GM12878 (cell line): ENCODE measurements at regions not wholly inside any gene's neighbourhood (a gene's known extent, or its start where the extent isn't known, plus 50 kb on each side); places are given as distances from the start of the nearest gene placed in this dataset.

ENCODE experiments used
- ATAC-seq: fragments of 200-7000 bp; cut with Tn5 transposase; 3 replicates; pipeline ENCODE4 v1.9.1; 2020; ENCODE audit warnings: mild to moderate bottlenecking, moderate library complexity
- BruUV-seq: library from RNA; stranded (reverse); fragments of 400-500 nt; replicated peaks from 2 replicates; lab custom pipeline; 2021; lab: Mats Ljungman, UMichigan
- CTCF ChIA-PET: fragments of 300-600 bp; sonication (Branson Sonifier 250); formaldehyde crosslinking; extraction: SDS; loops from one replicate; lab custom pipeline; 2021; ENCODE audit warnings: inconsistent platforms; lab: Yijun Ruan, JAX
- POLR2A ChIA-PET: fragments of 350-600 bp; formaldehyde crosslinking; extraction: SDS; loops from one replicate; lab custom pipeline; 2021; ENCODE audit warnings: inconsistent platforms; lab: Charles Lee
- RAD21 ChIA-PET: fragments of 300-600 bp; sonication (Branson Sonifier 250); formaldehyde crosslinking; loops from one replicate; lab custom pipeline; 2023; ENCODE audit warnings: antibody characterized with exemption; ENCODE audit not compliant: unreplicated experiment; lab: Charles Lee
- SMC1A ChIA-PET: fragments of 300-600 bp; sonication (Branson Sonifier 250); formaldehyde crosslinking; loops from one replicate; lab custom pipeline; 2023; ENCODE audit not compliant: unreplicated experiment, uncharacterized antibody; lab: Charles Lee
- DNase-seq: peaks from one replicate; pipeline ENCODE4 v3.0.0-alpha.2; 2011; ENCODE audit warnings: low read depth, low spot score
- FAIRE-seq: peaks from 3 replicates; lab custom pipeline; 2011; peaks lifted over from hg19 to GRCh38; lab: Jason Lieb, UNC
- H2AFZ ChIP-seq: 2 replicates; pipeline ENCODE4 v1.6.0; 2011; ENCODE audit warnings: low read depth, low read length, control low read depth; ENCODE audit not compliant: control insufficient read depth
- H3K27ac ChIP-seq: 2 replicates; pipeline ENCODE4 v1.5.1; 2011; ENCODE audit warnings: control low read depth; ENCODE audit not compliant: control insufficient read depth, insufficient read depth
- H3K27me3 ChIP-seq, 2 experiments: replicated peaks in 1 of 2; 2 replicates each; pipeline versions ENCODE4 v1.6.0 to v1.6.1; 2011; ENCODE audit warnings: low read length in 1 of 2; ENCODE audit not compliant: control insufficient read depth in 2 of 2, insufficient read depth in 2 of 2
- H3K36me3 ChIP-seq, 2 experiments: 2 replicates each; pipeline ENCODE4 v1.5.1; 2011; ENCODE audit warnings: low read length in 1 of 2; ENCODE audit not compliant: control insufficient read depth in 2 of 2, insufficient read depth in 2 of 2
- H3K4me1 ChIP-seq: 2 replicates; pipeline ENCODE4 v1.6.1; 2011; ENCODE audit warnings: mild to moderate bottlenecking, low read length, moderate library complexity, mixed read lengths; ENCODE audit not compliant: control insufficient read depth, insufficient read depth
- H3K4me2 ChIP-seq: 2 replicates; pipeline ENCODE4 v1.6.0; 2011; ENCODE audit warnings: control low read depth; ENCODE audit not compliant: control insufficient read depth, insufficient read depth
- H3K4me3 ChIP-seq: fragments of 200-600 bp; sonication (generic); 2 replicates; pipeline ENCODE4 v1.5.1; 2016
- H3K79me2 ChIP-seq: 2 replicates; pipeline ENCODE4 v1.6.0; 2011; ENCODE audit warnings: low read length; ENCODE audit not compliant: control insufficient read depth, insufficient read depth
- H3K9ac ChIP-seq: 2 replicates; pipeline ENCODE4 v1.8.0; 2011; ENCODE audit warnings: low read length, control low read depth, mixed read lengths; ENCODE audit not compliant: control insufficient read depth, insufficient read depth
- H3K9me3 ChIP-seq: replicated peaks from 3 replicates; pipeline ENCODE4 v1.5.1; 2011; ENCODE audit warnings: mild to moderate bottlenecking, low read length; ENCODE audit not compliant: control insufficient read depth, insufficient read depth
- H4K20me1 ChIP-seq: 2 replicates; pipeline ENCODE4 v1.6.0; 2011; ENCODE audit not compliant: control insufficient read depth, insufficient read depth
- IKZF1 ChIP-seq: fragments of 450-650 bp; conservative IDR thresholded peaks from 2 replicates; pipeline ENCODE4 v1.6.1; 2017; ENCODE audit warnings: antibody characterized with exemption, mild to moderate bottlenecking
- IKZF2 ChIP-seq, 2 experiments: fragments of 450-650 bp; IDR thresholded peaks; 2 replicates each; pipeline ENCODE4 v1.6.1; 2017; ENCODE audit warnings: mild to moderate bottlenecking in 2 of 2, moderate library complexity in 2 of 2
- PAX8 ChIP-seq: fragments of 450-650 bp; IDR thresholded peaks from 2 replicates; pipeline ENCODE4 v1.6.1; 2017; ENCODE audit warnings: mild to moderate bottlenecking, moderate library complexity
- STAT1 ChIP-seq: fragments of 450-650 bp; conservative IDR thresholded peaks from 2 replicates; pipeline ENCODE4 v1.6.1; 2014; ENCODE audit warnings: antibody characterized with exemption, mild to moderate bottlenecking
- ZNF207 ChIP-seq: fragments of 450-650 bp; IDR thresholded peaks from 2 replicates; pipeline ENCODE4 v1.6.1; 2014; ENCODE audit warnings: antibody characterized with exemption, mild to moderate bottlenecking, borderline replicate concordance
- WGBS: methylation state at CpG from one replicate; pipeline ENCODE4 v1.1.6; 2016; ENCODE audit warnings: low lambda C conversion rate; ENCODE audit not compliant: insufficient replicate concordance, insufficient coverage; ENCODE audit errors: missing lambda C conversion rate; 5-methylcytosine and 5-hydroxymethylcytosine counted together
- in situ Hi-C: fragments of 300-500 bp; cut with MboI; formaldehyde crosslinking; loops from 9 replicates; pipeline ENCODE4 v1.14.3; 2018; ENCODE audit warnings: mixed read lengths
- intact Hi-C: fragments of 100-400 bp; cut with micrococcal nuclease; formaldehyde crosslinking; loops from one replicate; pipeline ENCODE4 v1.14.2; 2022; ENCODE audit not compliant: unreplicated experiment
- TF ChIP-seq, protein P1 (sequence below): IDR thresholded peaks from 2 replicates; pipeline ENCODE4 v1.6.1; 2012; ENCODE audit warnings: low read depth, low read length, improper control_type of control experiment
- TF ChIP-seq, protein P2 (sequence below): IDR thresholded peaks from 2 replicates; pipeline ENCODE4 v1.6.1; 2012; ENCODE audit warnings: improper control_type of control experiment, low read depth, low read length; ENCODE audit not compliant: insufficient replicate concordance

DNA sequence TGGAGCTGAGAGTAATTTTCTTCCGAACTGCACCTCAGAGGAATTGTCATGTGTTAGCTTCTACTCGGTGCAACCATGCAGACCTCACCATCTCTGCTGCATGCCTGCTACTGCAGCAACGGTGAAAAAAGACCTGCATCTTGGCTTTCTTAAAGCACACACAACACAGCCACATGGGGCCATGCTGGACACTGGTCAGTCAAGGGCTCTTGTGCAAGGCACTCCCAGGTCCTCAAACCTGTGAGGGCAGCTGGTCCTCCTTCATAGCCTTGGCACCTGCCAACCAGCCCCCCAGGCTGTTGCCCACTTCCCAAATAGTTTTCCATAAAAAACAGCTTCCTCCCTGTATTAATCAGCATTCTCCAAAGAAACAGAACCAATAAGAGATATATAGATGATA is 113.5 kb upstream of the TEX51 start:
- intact Hi-C loops, result no loop called here
- Histone ChIP-seq H3K36me3 (no peaks in the 10 kb centered on the region), H2AFZ (no peak overlapping the region), H3K79me2 (no peaks in the 10 kb centered on the region), H3K27me3 (no peaks in the 10 kb centered on the region), H3K27ac (no peak overlapping the region), H4K20me1 (no peaks in the 10 kb centered on the region), H3K4me2 (no peak overlapping the region), H3K4me3 (no peak overlapping the region), H3K9me3 (no peaks in the 10 kb centered on the region), H3K4me1 (no peaks in the 10 kb centered on the region), H3K9ac (no peak overlapping the region)
- ATAC-seq (no peak), DNase-seq (no peak), FAIRE-seq (no peak)
- RAD21 ChIA-PET, result no interaction called here
- SMC1A ChIA-PET, result no interaction called here
- in situ Hi-C loops, result no loop called here
- CTCF ChIA-PET, result no interaction called here
- WGBS, result 19% methylated on average over 3 of the region's 3 CpGs
- TF ChIP-seq STAT1 (no peak), ZNF207 (no peak), PAX8 (no peak), IKZF1 (no peak), IKZF2 (IDR thresholded peaks at IDR 0.05) (no peak)
- TF ChIP-seq, protein P1, sequence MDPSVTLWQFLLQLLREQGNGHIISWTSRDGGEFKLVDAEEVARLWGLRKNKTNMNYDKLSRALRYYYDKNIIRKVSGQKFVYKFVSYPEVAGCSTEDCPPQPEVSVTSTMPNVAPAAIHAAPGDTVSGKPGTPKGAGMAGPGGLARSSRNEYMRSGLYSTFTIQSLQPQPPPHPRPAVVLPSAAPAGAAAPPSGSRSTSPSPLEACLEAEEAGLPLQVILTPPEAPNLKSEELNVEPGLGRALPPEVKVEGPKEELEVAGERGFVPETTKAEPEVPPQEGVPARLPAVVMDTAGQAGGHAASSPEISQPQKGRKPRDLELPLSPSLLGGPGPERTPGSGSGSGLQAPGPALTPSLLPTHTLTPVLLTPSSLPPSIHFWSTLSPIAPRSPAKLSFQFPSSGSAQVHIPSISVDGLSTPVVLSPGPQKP, result no peak
- TF ChIP-seq, protein P2, sequence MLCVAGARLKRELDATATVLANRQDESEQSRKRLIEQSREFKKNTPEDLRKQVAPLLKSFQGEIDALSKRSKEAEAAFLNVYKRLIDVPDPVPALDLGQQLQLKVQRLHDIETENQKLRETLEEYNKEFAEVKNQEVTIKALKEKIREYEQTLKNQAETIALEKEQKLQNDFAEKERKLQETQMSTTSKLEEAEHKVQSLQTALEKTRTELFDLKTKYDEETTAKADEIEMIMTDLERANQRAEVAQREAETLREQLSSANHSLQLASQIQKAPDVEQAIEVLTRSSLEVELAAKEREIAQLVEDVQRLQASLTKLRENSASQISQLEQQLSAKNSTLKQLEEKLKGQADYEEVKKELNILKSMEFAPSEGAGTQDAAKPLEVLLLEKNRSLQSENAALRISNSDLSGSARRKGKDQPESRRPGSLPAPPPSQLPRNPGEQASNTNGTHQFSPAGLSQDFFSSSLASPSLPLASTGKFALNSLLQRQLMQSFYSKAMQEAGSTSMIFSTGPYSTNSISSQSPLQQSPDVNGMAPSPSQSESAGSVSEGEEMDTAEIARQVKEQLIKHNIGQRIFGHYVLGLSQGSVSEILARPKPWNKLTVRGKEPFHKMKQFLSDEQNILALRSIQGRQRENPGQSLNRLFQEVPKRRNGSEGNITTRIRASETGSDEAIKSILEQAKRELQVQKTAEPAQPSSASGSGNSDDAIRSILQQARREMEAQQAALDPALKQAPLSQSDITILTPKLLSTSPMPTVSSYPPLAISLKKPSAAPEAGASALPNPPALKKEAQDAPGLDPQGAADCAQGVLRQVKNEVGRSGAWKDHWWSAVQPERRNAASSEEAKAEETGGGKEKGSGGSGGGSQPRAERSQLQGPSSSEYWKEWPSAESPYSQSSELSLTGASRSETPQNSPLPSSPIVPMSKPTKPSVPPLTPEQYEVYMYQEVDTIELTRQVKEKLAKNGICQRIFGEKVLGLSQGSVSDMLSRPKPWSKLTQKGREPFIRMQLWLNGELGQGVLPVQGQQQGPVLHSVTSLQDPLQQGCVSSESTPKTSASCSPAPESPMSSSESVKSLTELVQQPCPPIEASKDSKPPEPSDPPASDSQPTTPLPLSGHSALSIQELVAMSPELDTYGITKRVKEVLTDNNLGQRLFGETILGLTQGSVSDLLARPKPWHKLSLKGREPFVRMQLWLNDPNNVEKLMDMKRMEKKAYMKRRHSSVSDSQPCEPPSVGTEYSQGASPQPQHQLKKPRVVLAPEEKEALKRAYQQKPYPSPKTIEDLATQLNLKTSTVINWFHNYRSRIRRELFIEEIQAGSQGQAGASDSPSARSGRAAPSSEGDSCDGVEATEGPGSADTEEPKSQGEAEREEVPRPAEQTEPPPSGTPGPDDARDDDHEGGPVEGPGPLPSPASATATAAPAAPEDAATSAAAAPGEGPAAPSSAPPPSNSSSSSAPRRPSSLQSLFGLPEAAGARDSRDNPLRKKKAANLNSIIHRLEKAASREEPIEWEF, result no peak
- POLR2A ChIA-PET, result no interaction called here
- BruUV-seq, result no TSS peak
